Neuronal stem cell (in vitro differentiated cells): ENCODE measurements at regions not wholly inside any gene's neighbourhood (a gene's known extent, or its start where the extent isn't known, plus 50 kb on each side); places are given as distances from the start of the nearest gene placed in this dataset.
A peak's percentile ranks its signal among the peaks of the same experiment; 100 is the strongest.

ENCODE experiments used
- DNase-seq: peaks from one replicate; pipeline ENCODE4 v3.0.0-alpha.2; 2013; ENCODE audit warnings: low spot score
- H2AFZ ChIP-seq: one replicate; pipeline ENCODE4 v1.6.1; 2013; ENCODE audit warnings: mild to moderate bottlenecking, low read length, inconsistent platforms
- H2AK5ac ChIP-seq: 2 replicates; pipeline ENCODE4 v1.6.1; 2013; ENCODE audit warnings: low read depth, mild to moderate bottlenecking, inconsistent platforms, low read length, moderate library complexity, mixed read lengths
- H2BK120ac ChIP-seq: 2 replicates; pipeline ENCODE4 v1.6.1; 2013; ENCODE audit warnings: low read depth, mild to moderate bottlenecking, inconsistent platforms, low read length, moderate library complexity, mixed read lengths
- H2BK12ac ChIP-seq: one replicate; pipeline ENCODE4 v1.6.1; 2013; ENCODE audit warnings: low read length, inconsistent platforms
- H2BK15ac ChIP-seq: 2 replicates; pipeline ENCODE4 v1.6.1; 2013; ENCODE audit warnings: mild to moderate bottlenecking, low read length, inconsistent platforms, mixed read lengths
- H2BK5ac ChIP-seq: one replicate; pipeline ENCODE4 v1.6.1; 2013; ENCODE audit warnings: inconsistent platforms, mild to moderate bottlenecking, low read length, moderate library complexity
- H3K14ac ChIP-seq: one replicate; pipeline ENCODE4 v1.6.1; 2013; ENCODE audit warnings: low read length, inconsistent platforms
- H3K18ac ChIP-seq: 2 replicates; pipeline ENCODE4 v1.6.1; 2013; ENCODE audit warnings: low read length, inconsistent platforms
- H3K23ac ChIP-seq: 2 replicates; pipeline ENCODE4 v1.6.1; 2013; ENCODE audit warnings: low read depth, mild to moderate bottlenecking, mixed read lengths, low read length, inconsistent platforms; ENCODE audit not compliant: poor library complexity
- H3K27ac ChIP-seq: replicated peaks from 3 replicates; pipeline ENCODE4 v1.5.1; 2013; ENCODE audit warnings: low read length, inconsistent platforms
- H3K27me3 ChIP-seq, 3 experiments: 2 replicates each; pipeline ENCODE4 v1.6.1; 2013; ENCODE audit warnings: low read length in 3 of 3, mild to moderate bottlenecking in 2 of 3, inconsistent platforms in 1 of 3, low read depth in 1 of 3, mixed read lengths in 1 of 3, moderate library complexity in 1 of 3; ENCODE audit not compliant: control insufficient read depth in 3 of 3, insufficient read depth in 3 of 3
- H3K36me3 ChIP-seq, 2 donors: replicated peaks in 1 of 2; 2 replicates each; pipeline ENCODE4 v1.6.1; 2013; ENCODE audit warnings: low read length in 2 of 2; ENCODE audit not compliant: control insufficient read depth in 2 of 2, insufficient read depth in 2 of 2
- H3K4ac ChIP-seq: 2 replicates; pipeline ENCODE4 v1.6.1; 2013; ENCODE audit warnings: inconsistent platforms, mild to moderate bottlenecking, low read length, moderate library complexity
- H3K4me1 ChIP-seq, 2 donors: 1 replicate in 1 of 2; 2 replicates in 1 of 2; pipeline ENCODE4 v1.6.1; 2013; ENCODE audit warnings: low read length in 2 of 2, low read depth in 1 of 2; ENCODE audit not compliant: control insufficient read depth in 2 of 2, insufficient read depth in 1 of 2
- H3K4me2 ChIP-seq: one replicate; pipeline ENCODE4 v1.6.1; 2013; ENCODE audit warnings: mild to moderate bottlenecking, low read length, inconsistent platforms; ENCODE audit not compliant: insufficient read depth, poor library complexity, severe bottlenecking
- H3K4me3 ChIP-seq, 2 donors: 2 replicates each; pipeline ENCODE4 v1.5.1; 2013; ENCODE audit warnings: low read length in 2 of 2, mild to moderate bottlenecking in 2 of 2, inconsistent platforms in 1 of 2, moderate library complexity in 1 of 2
- H3K79me1 ChIP-seq: one replicate; pipeline ENCODE4 v1.6.1; 2013; ENCODE audit warnings: low read depth, mild to moderate bottlenecking, inconsistent platforms, low read length, moderate library complexity
- H3K9ac ChIP-seq: one replicate; pipeline ENCODE4 v1.6.1; 2013; ENCODE audit warnings: mild to moderate bottlenecking, low read depth, low read length, inconsistent platforms; ENCODE audit not compliant: poor library complexity
- H3K9me3 ChIP-seq, 2 donors: replicated peaks in 1 of 2; 2 replicates each; pipeline versions ENCODE3 to v1.6.1; 2013; ENCODE audit warnings: low read length in 2 of 2, mild to moderate bottlenecking in 2 of 2, inconsistent platforms in 1 of 2, low read depth in 1 of 2, mixed read lengths in 1 of 2, moderate library complexity in 1 of 2; ENCODE audit not compliant: control insufficient read depth in 2 of 2, insufficient read depth in 1 of 2
- H4K8ac ChIP-seq: one replicate; pipeline ENCODE4 v1.6.1; 2013; ENCODE audit warnings: low read depth, mild to moderate bottlenecking, inconsistent platforms, low read length, moderate library complexity
- H4K91ac ChIP-seq: one replicate; pipeline ENCODE4 v1.6.1; 2013; ENCODE audit warnings: low read length, low read depth, mild to moderate bottlenecking, inconsistent platforms; ENCODE audit not compliant: poor library complexity
- WGBS, 2 donors: extraction: QIAGEN DNeasy Blood & Tissue Kit; methylation state at CpG; one replicate each; pipeline ENCODE4 v1.1.7; 2013; ENCODE audit warnings: missing lambda C conversion rate in 2 of 2, mixed read lengths in 1 of 2; ENCODE audit not compliant: insufficient read length in 2 of 2, insufficient replicate concordance in 1 of 2; ENCODE audit errors: extremely low coverage in 2 of 2; 5-methylcytosine and 5-hydroxymethylcytosine counted together

GRCh38 chr11:45000918-45001317 is 50.2 kb upstream of the TP53I11 start:
- H3K27me3 ChIP-seq: peaks cover 0 to 20% (median 0%) of the 10 kb centered on the region in 3 experiments
- H3K14ac ChIP-seq: no peak overlapping the region
- peak overlapping the region; percentile 9 for H3K9ac ChIP-seq
- H4K91ac ChIP-seq: no peak overlapping the region
- H2BK5ac ChIP-seq: no peak overlapping the region
- no peaks in the 10 kb centered on the region for H3K36me3 ChIP-seq
- no peak overlapping the region for H3K23ac ChIP-seq
- H2AFZ ChIP-seq: no peak overlapping the region
- H3K27ac ChIP-seq: no peak overlapping the region
- H3K4ac ChIP-seq: no peak overlapping the region
- H4K8ac ChIP-seq: no peak overlapping the region
- no peaks in the 10 kb centered on the region for H3K79me1 ChIP-seq
- DNase-seq: no peak
- peak overlapping the region; percentile 82 for H2BK15ac ChIP-seq
- H3K4me1 ChIP-seq: peaks cover 0 to 2% of the 10 kb centered on the region in 2 donors
- peaks cover 0 to 4% of the 10 kb centered on the region in 2 donors for H3K9me3 ChIP-seq
- H3K4me3 ChIP-seq: no peak overlapping the region
- no peak overlapping the region for H2BK120ac ChIP-seq
- no peak overlapping the region for H2AK5ac ChIP-seq
- no peak overlapping the region for H3K4me2 ChIP-seq
- whole genome bisulfite sequencing, 2 donors: no CpG with 5 or more reads among the region's 4 CpGs
- H2BK12ac ChIP-seq: no peak overlapping the region
- H3K18ac ChIP-seq: no peak overlapping the region

- DNase-seq: no peak
- Histone ChIP-seq H2AK5ac (no peak overlapping the region), H3K4me3 (no peak overlapping the region), H3K4me1 (peaks cover 0 to 2% of the 10 kb centered on the region in 2 donors), H3K14ac (no peak overlapping the region), H3K4ac (no peak overlapping the region), H4K8ac (no peak overlapping the region), H3K23ac (no peak overlapping the region), H3K9me3 (peaks cover 0 to 4% of the 10 kb centered on the region in 2 donors), H2BK15ac (no peak overlapping the region), H2AFZ (no peak overlapping the region), H3K18ac (no peak overlapping the region), H2BK5ac (no peak overlapping the region), H4K91ac (no peak overlapping the region), H2BK120ac (no peak overlapping the region), H3K36me3 (no peaks in the 10 kb centered on the region), H3K27me3 (peaks cover 0 to 20% (median 0%) of the 10 kb centered on the region in 3 experiments), H3K4me2 (no peak overlapping the region), H3K27ac (no peak overlapping the region), H3K79me1 (no peaks in the 10 kb centered on the region), H2BK12ac (no peak overlapping the region), H3K9ac (no peak overlapping the region)
- no CpG with 5 or more reads among the region's 6 CpGs for WGBS, 2 donors
These were observed 50.9 kb upstream of the TP53I11 start for GRCh38 chr11:45001466-45002165.

GRCh38 chr11:45005106-45005505 is 54.4 kb upstream of the TP53I11 start:
- Histone ChIP-seq H4K8ac (no peak overlapping the region), H3K9me3 (peaks cover 0 to 2% of the 10 kb centered on the region in 2 donors), H3K9ac (no peak overlapping the region), H3K23ac (no peak overlapping the region), H2BK120ac (no peak overlapping the region), H3K4me3 (no peak overlapping the region), H3K4me2 (no peak overlapping the region), H3K79me1 (no peaks in the 10 kb centered on the region), H3K27ac (no peak overlapping the region), H3K4me1 (peaks cover 0 to 11% of the 10 kb centered on the region in 2 donors), H3K27me3 (peaks cover 0 to 13% (median 0%) of the 10 kb centered on the region in 3 experiments), H2BK12ac (no peak overlapping the region), H3K36me3 (no peaks in the 10 kb centered on the region), H3K18ac (no peak overlapping the region), H3K14ac (no peak overlapping the region), H4K91ac (no peak overlapping the region), H2AK5ac (no peak overlapping the region), H3K4ac (no peak overlapping the region), H2BK5ac (no peak overlapping the region), H2AFZ (no peak overlapping the region), H2BK15ac (no peak overlapping the region)
- WGBS, 2 donors: no CpG with 5 or more reads among the region's 1 CpG
- no peak for DNase-seq

GRCh38 chr11:45007011-45007410 is 56.3 kb upstream of the TP53I11 start:
- Histone ChIP-seq H4K91ac (no peak overlapping the region), H3K27ac (no peak overlapping the region), H2BK12ac (no peak overlapping the region), H2AFZ (no peak overlapping the region), H4K8ac (no peak overlapping the region), H3K27me3 (peaks cover 0 to 10% (median 0%) of the 10 kb centered on the region in 3 experiments), H3K9ac (no peak overlapping the region), H3K9me3 (no peaks in the 10 kb centered on the region), H3K23ac (no peak overlapping the region), H2BK5ac (no peak overlapping the region), H2BK15ac (no peak overlapping the region), H3K4me3 (no peak overlapping the region), H3K4me2 (no peak overlapping the region), H2AK5ac (no peak overlapping the region), H3K4me1 (peaks cover 0 to 11% of the 10 kb centered on the region in 2 donors), H2BK120ac (no peak overlapping the region), H3K18ac (no peak overlapping the region), H3K4ac (no peak overlapping the region), H3K14ac (no peak overlapping the region), H3K36me3 (no peaks in the 10 kb centered on the region), H3K79me1 (no peaks in the 10 kb centered on the region)
- DNase-seq: no peak
- WGBS, 2 donors: no CpG with 5 or more reads among the region's 8 CpGs
